H9 (cell line): ENCODE measurements at regions not wholly inside any gene's neighbourhood (a gene's known extent, or its start where the extent isn't known, plus 50 kb on each side); places are given as distances from the start of the nearest gene placed in this dataset.
A peak's percentile ranks its signal among the peaks of the same experiment; 100 is the strongest.

ENCODE experiments used
- DNase-seq: peaks from one replicate; pipeline ENCODE4 v3.0.0-alpha.2; 2017
- H2AFZ ChIP-seq: one replicate; pipeline ENCODE4 v1.6.1; 2013; ENCODE audit warnings: mild to moderate bottlenecking, low read length, control low read depth, moderate library complexity
- H2AK5ac ChIP-seq: 2 replicates; pipeline ENCODE4 v1.6.1; 2013; ENCODE audit warnings: low read length, control low read depth, mixed read lengths; ENCODE audit not compliant: insufficient read length
- H2BK120ac ChIP-seq: one replicate; pipeline ENCODE4 v1.6.1; 2013; ENCODE audit warnings: low read depth, mild to moderate bottlenecking, low read length, control low read depth, inconsistent platforms; ENCODE audit not compliant: poor library complexity, severe bottlenecking
- H2BK12ac ChIP-seq: 2 replicates; pipeline ENCODE4 v1.6.1; 2013; ENCODE audit warnings: low read length, control low read depth, mixed read lengths, low read depth; ENCODE audit not compliant: insufficient read length
- H2BK15ac ChIP-seq: 2 replicates; pipeline ENCODE4 v1.6.1; 2013; ENCODE audit warnings: low read depth, low read length, control low read depth
- H2BK20ac ChIP-seq: one replicate; pipeline ENCODE4 v1.6.1; 2013; ENCODE audit warnings: low read depth, mild to moderate bottlenecking, low read length, control low read depth, inconsistent platforms; ENCODE audit not compliant: poor library complexity, severe bottlenecking
- H2BK5ac ChIP-seq: 2 replicates; pipeline ENCODE4 v1.6.1; 2013; ENCODE audit warnings: low read length, control low read depth, mixed read lengths; ENCODE audit not compliant: insufficient read length
- H3K14ac ChIP-seq: 2 replicates; pipeline ENCODE4 v1.6.1; 2013; ENCODE audit warnings: low read length, control low read depth; ENCODE audit not compliant: insufficient read depth
- H3K18ac ChIP-seq: 2 replicates; pipeline ENCODE4 v1.6.1; 2013; ENCODE audit warnings: low read depth, mild to moderate bottlenecking, mixed read lengths, low read length, control low read depth; ENCODE audit not compliant: insufficient read length
- H3K23ac ChIP-seq: 2 replicates; pipeline ENCODE4 v1.6.1; 2013; ENCODE audit warnings: low read length, control low read depth, mixed read lengths, low read depth; ENCODE audit not compliant: insufficient read length
- H3K23me2 ChIP-seq: 2 replicates; pipeline ENCODE4 v1.6.1; 2013; ENCODE audit warnings: low read depth, mild to moderate bottlenecking, mixed read lengths, low read length, control low read depth; ENCODE audit not compliant: insufficient read length, poor library complexity, severe bottlenecking
- H3K27ac ChIP-seq: 2 replicates; pipeline ENCODE4 v1.5.1; 2013; ENCODE audit warnings: low read length, control low read depth, mixed read lengths, low read depth; ENCODE audit not compliant: insufficient read length
- H3K27me3 ChIP-seq: 2 replicates; pipeline ENCODE4 v1.6.1; 2013; ENCODE audit warnings: low read length, control low read depth, inconsistent platforms; ENCODE audit not compliant: insufficient read depth
- H3K4ac ChIP-seq: 2 replicates; pipeline ENCODE4 v1.6.1; 2013; ENCODE audit warnings: low read depth, mild to moderate bottlenecking, control low read depth, inconsistent platforms, low read length, moderate library complexity
- H3K4me1 ChIP-seq: 2 replicates; pipeline ENCODE4 v1.6.1; 2013; ENCODE audit warnings: low read length, control low read depth, inconsistent platforms; ENCODE audit not compliant: insufficient read depth
- H3K4me2 ChIP-seq: 2 replicates; pipeline ENCODE4 v1.6.1; 2013; ENCODE audit warnings: low read length, control low read depth, mixed read lengths; ENCODE audit not compliant: insufficient read length, insufficient read depth
- H3K56ac ChIP-seq: 2 replicates; pipeline ENCODE4 v1.6.1; 2013; ENCODE audit warnings: low read depth, mild to moderate bottlenecking, mixed read lengths, low read length, control low read depth; ENCODE audit not compliant: insufficient read length
- H3K79me1 ChIP-seq: 2 replicates; pipeline ENCODE4 v1.6.1; 2013; ENCODE audit warnings: low read depth, mild to moderate bottlenecking, moderate library complexity, low read length, control low read depth, inconsistent platforms; ENCODE audit not compliant: insufficient read depth, poor library complexity, severe bottlenecking
- H3K79me2 ChIP-seq: 2 replicates; pipeline ENCODE4 v1.6.1; 2013; ENCODE audit warnings: low read length, control low read depth, inconsistent platforms; ENCODE audit not compliant: insufficient read depth
- H3K9ac ChIP-seq: 2 replicates; pipeline ENCODE4 v1.6.1; 2013; ENCODE audit warnings: low read length, control low read depth, mixed read lengths; ENCODE audit not compliant: insufficient read length; ENCODE audit errors: extremely low read depth
- H3K9me3 ChIP-seq: one replicate; pipeline ENCODE4 v1.6.1; 2013; ENCODE audit warnings: low read depth, low read length, inconsistent platforms; ENCODE audit not compliant: control insufficient read depth
- H3T11ph ChIP-seq: one replicate; pipeline ENCODE4 v1.6.1; 2013; ENCODE audit warnings: mild to moderate bottlenecking, low read length, control low read depth, inconsistent platforms
- H4K20me1 ChIP-seq: one replicate; pipeline ENCODE4 v1.6.1; 2013; ENCODE audit not compliant: control insufficient read depth, insufficient read length, insufficient read depth
- H4K5ac ChIP-seq: 2 replicates; pipeline ENCODE4 v1.6.1; 2013; ENCODE audit warnings: low read depth, mild to moderate bottlenecking, mixed read lengths, low read length, control low read depth; ENCODE audit not compliant: insufficient read length
- H4K8ac ChIP-seq: replicated peaks from 2 replicates; pipeline ENCODE4 v1.6.1; 2013; ENCODE audit warnings: low read length, control low read depth, mixed read lengths, low read depth; ENCODE audit not compliant: insufficient read length
- H4K91ac ChIP-seq: 2 replicates; pipeline ENCODE4 v1.6.1; 2013; ENCODE audit warnings: low read depth, mild to moderate bottlenecking, moderate library complexity, mixed read lengths, low read length, control low read depth; ENCODE audit not compliant: insufficient read length
- H3K27ac Mint-ChIP-seq, 3 experiments: 2 replicates in 2 of 3; 3 replicates in 1 of 3; pipeline ENCODE4 v1.8.0; 2020 to 2021; ENCODE audit warnings: mixed read lengths in 3 of 3, mild to moderate bottlenecking in 1 of 3, moderate library complexity in 1 of 3
- H3K27me3 Mint-ChIP-seq: 2 replicates; pipeline ENCODE4 v1.8.0; 2021; ENCODE audit warnings: low read depth, mild to moderate bottlenecking, moderate library complexity, mixed read lengths
- H3K36me3 Mint-ChIP-seq, 3 experiments: 2 replicates in 2 of 3; 3 replicates in 1 of 3; pipeline ENCODE4 v1.8.0; 2020 to 2021; ENCODE audit warnings: low read depth in 3 of 3, mixed read lengths in 3 of 3; ENCODE audit not compliant: insufficient read depth in 1 of 3
- H3K4me1 Mint-ChIP-seq, 2 experiments: 2 replicates each; pipeline ENCODE4 v1.8.0; 2020; ENCODE audit warnings: mixed read lengths in 2 of 2
- H3K4me3 Mint-ChIP-seq, 2 experiments: 2 replicates in 1 of 2; 3 replicates in 1 of 2; pipeline ENCODE4 v1.8.0; 2020 to 2021; ENCODE audit warnings: mild to moderate bottlenecking in 2 of 2, mixed read lengths in 2 of 2, moderate library complexity in 1 of 2
- H3K9me3 Mint-ChIP-seq, 2 experiments: 2 replicates in 1 of 2; 3 replicates in 1 of 2; pipeline ENCODE4 v1.8.0; 2020; ENCODE audit warnings: mild to moderate bottlenecking in 2 of 2, mixed read lengths in 2 of 2, moderate library complexity in 1 of 2
- WGBS: extraction: QIAGEN DNeasy Blood & Tissue Kit; methylation state at CpG from one replicate; pipeline ENCODE4 v1.1.7; 2013; ENCODE audit warnings: missing lambda C conversion rate, low lambda C conversion rate, mixed read lengths; ENCODE audit not compliant: insufficient read length; ENCODE audit errors: extremely low coverage; 5-methylcytosine and 5-hydroxymethylcytosine counted together
- TF ChIP-seq, protein P1 (sequence below): fragments of 200-600 bp; sonication (generic); conservative IDR thresholded peaks from 3 replicates; pipeline ENCODE4 v1.8.0; 2021; ENCODE audit warnings: antibody characterized with exemption, mild to moderate bottlenecking

DNA sequence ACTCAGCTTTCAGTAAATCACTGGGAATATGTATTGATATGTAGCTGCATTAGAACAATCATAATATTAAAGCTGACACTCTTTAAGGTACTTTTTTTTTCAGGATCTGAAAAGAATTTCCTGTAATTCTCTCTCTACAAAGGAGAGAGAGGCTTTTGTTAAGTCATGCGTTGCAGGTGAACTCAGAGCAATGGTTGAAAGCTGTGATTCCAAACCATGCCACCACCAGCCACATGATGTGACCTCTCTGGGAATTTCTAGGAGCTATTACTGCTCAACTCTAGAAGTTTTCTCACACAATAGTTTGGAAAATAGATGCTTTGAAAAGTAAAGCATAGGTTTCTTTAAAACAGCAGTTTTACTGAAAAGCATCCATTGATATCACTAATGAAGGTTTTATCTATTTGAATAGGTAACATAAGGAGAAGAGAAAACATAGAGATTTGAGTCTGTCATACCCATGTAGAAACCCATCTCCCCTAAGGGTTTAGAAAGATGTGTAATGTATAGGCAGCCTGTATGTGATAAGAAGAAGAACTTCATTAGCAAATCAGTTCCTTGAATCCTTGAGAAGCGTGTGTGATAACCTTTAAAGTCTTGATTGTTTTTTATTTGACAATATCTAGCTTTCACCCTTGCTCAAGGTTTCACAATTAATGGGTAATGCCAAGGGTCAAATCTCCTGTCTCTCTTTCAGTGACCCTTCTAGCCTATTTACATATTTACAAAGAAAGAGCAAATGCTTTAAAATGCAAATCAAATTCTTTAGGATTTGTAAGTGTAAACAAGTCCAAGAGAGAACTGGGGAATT, 161.0 kb upstream of the ANKRD50 start:
- Histone ChIP-seq H3K27me3 (no peaks in the 10 kb centered on the region), H2BK120ac (no peak overlapping the region)

More for the DNA sequence above, 161.0 kb upstream of the ANKRD50 start:
- H2BK15ac ChIP-seq: no peak overlapping the region
- WGBS: no CpG with 5 or more reads among the region's 2 CpGs
- no peak overlapping the region for H4K8ac ChIP-seq
- H3K4me1 ChIP-seq: peaks cover 3% of the 10 kb centered on the region; the same call in 1 of the 2 replicates
- H3K56ac ChIP-seq: no peak overlapping the region
- no peak overlapping the region for H3K23ac ChIP-seq
- TF ChIP-seq, protein P1, sequence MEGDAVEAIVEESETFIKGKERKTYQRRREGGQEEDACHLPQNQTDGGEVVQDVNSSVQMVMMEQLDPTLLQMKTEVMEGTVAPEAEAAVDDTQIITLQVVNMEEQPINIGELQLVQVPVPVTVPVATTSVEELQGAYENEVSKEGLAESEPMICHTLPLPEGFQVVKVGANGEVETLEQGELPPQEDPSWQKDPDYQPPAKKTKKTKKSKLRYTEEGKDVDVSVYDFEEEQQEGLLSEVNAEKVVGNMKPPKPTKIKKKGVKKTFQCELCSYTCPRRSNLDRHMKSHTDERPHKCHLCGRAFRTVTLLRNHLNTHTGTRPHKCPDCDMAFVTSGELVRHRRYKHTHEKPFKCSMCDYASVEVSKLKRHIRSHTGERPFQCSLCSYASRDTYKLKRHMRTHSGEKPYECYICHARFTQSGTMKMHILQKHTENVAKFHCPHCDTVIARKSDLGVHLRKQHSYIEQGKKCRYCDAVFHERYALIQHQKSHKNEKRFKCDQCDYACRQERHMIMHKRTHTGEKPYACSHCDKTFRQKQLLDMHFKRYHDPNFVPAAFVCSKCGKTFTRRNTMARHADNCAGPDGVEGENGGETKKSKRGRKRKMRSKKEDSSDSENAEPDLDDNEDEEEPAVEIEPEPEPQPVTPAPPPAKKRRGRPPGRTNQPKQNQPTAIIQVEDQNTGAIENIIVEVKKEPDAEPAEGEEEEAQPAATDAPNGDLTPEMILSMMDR: no peak
- Mint-ChIP-seq H3K27me3 (no peaks in the 10 kb centered on the region; the same call in 1 of the 2 replicates), H3K4me3 (0 out of 5 replicates have a peak overlapping the region, but pooled peaks of 1 of the 2 experiments have one; percentile 40), H3K36me3 (peaks cover 23 to 37% (median 25%) of the 10 kb centered on the region in 3 experiments), H3K9me3 (peaks cover 25 to 28% of the 10 kb centered on the region in 2 experiments), H3K4me1 (peaks cover 29 to 30% of the 10 kb centered on the region in 2 experiments), H3K27ac (peak overlapping the region; percentile 76 to 96 (median 92); a peak in 6 of 7 replicates)
- H3K18ac ChIP-seq: no peak overlapping the region
- no peak overlapping the region for H3K4me2 ChIP-seq
- H4K91ac ChIP-seq: no peak overlapping the region
- H4K5ac ChIP-seq: no peak overlapping the region
- no peak overlapping the region for H2AFZ ChIP-seq
- DNase-seq: no peak
- H2BK12ac ChIP-seq: no peak overlapping the region
- H4K20me1 ChIP-seq: no peaks in the 10 kb centered on the region
- H3K79me2 ChIP-seq: no peaks in the 10 kb centered on the region
- no peak overlapping the region for H3K14ac ChIP-seq
- H3K9ac ChIP-seq: no peak overlapping the region
- H2BK20ac ChIP-seq: no peak overlapping the region
- no peaks in the 10 kb centered on the region for H3K79me1 ChIP-seq
- H2BK5ac ChIP-seq: no peak overlapping the region
- peaks cover 9% of the 10 kb centered on the region for H3K9me3 ChIP-seq
- H2AK5ac ChIP-seq: no peak overlapping the region
- H3K4ac ChIP-seq: no peak overlapping the region
- peak overlapping the region; percentile 88 for H3K27ac ChIP-seq
- H3T11ph ChIP-seq: no peak overlapping the region
- no peaks in the 10 kb centered on the region for H3K23me2 ChIP-seq
